ENCODE measurements at regions not wholly inside any gene's neighbourhood (a gene's known extent, or its start where the extent isn't known, plus 50 kb on each side); places are given as distances from the start of the nearest gene placed in this dataset.

DNA sequence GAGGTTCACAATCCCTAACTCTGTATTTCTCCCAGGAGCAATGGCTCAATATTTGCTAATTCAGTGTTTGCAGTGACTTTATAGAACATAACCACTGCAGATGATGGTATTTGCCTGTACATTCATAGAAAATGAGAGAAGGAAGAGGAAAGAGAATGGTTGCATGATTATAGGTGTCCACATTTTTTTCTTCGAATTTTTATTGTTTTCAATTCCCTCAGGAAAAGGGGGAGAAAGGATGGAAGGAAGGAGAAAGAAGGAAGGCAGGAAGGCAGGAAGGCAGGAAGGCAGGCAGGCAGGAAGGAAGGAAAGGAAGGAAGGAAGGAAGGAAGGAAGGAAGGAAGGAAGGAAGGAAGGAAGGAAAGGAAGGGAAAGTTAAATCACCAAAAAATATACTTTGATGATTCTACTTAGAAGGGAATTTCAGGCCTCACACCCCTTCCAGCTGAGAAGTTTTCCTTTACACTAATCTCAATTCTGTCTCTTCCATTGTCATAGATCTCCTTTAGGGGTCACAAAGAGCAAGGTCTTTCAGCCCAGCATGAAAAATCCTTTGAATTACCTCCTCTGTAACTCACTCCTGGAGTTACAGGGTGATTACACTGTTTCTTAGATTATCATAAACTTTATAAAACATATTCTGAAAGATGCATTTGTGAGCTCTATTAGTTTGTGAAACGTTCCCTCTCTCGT is 118.8 kb upstream of the INHBA start:
- Histone ChIP-seq H3K4me3 (replicated peaks in 1 of 3; ENCODE audit: low read depth in 2 of 3, low read length in 3 of 3) (no peak overlapping the region), H2AFZ (ENCODE audit: insufficient read depth, low read depth, low read length, poor library complexity, severe bottlenecking) (no peak overlapping the region), H3K27me3 (ENCODE audit: control insufficient read depth in 2 of 2, insufficient read depth in 2 of 2, low read length in 2 of 2) (no peaks in the 10 kb centered on the region), H3K36me3 (replicated peaks in 1 of 2; ENCODE audit: control insufficient read depth in 1 of 2, insufficient read depth in 2 of 2, low read length in 2 of 2) (no peaks in the 10 kb centered on the region), H3K4me1 (ENCODE audit: control insufficient read depth in 1 of 2, insufficient read depth in 2 of 2, low read length in 2 of 2) (no peaks in the 10 kb centered on the region), H3K9ac (ENCODE audit: insufficient read depth, low read length, poor library complexity, severe bottlenecking) (no peak overlapping the region), H4K20me1 (ENCODE audit: insufficient read depth, low read length) (no peaks in the 10 kb centered on the region), H3K79me2 (ENCODE audit: insufficient read depth, low read length) (no peaks in the 10 kb centered on the region), H3K4me2 (replicated peaks; ENCODE audit: extremely low read depth, low read length, poor library complexity, severe bottlenecking) (no peak overlapping the region), H3K27ac (ENCODE audit: low read depth in 1 of 2, low read length in 2 of 2) (no peak overlapping the region), H3K9me3 (replicated peaks in 1 of 2; ENCODE audit: control insufficient read depth in 1 of 2, insufficient read depth in 1 of 2, low read length in 2 of 2) (no peaks in the 10 kb centered on the region)
- no peaks in the 10 kb centered on the region for H3K27me3 Mint-ChIP-seq (ENCODE audit: low read depth in 3 of 3)
- no peaks in the 10 kb centered on the region for H3K36me3 Mint-ChIP-seq
- H3K4me1 Mint-ChIP-seq: peaks cover 5% of the 10 kb centered on the region
- intact Hi-C loops (cut with micrococcal nuclease): no loop called here
- no CpG with 5 or more reads among the region's 3 CpGs for WGBS (ENCODE audit: insufficient coverage)
- H3K4me3 Mint-ChIP-seq: no peak overlapping the region
- peak overlapping the region in 1 of 7 donors; percentile 57 for H3K27ac Mint-ChIP-seq
- DNase-seq: no peak
- TF ChIP-seq, protein P1, sequence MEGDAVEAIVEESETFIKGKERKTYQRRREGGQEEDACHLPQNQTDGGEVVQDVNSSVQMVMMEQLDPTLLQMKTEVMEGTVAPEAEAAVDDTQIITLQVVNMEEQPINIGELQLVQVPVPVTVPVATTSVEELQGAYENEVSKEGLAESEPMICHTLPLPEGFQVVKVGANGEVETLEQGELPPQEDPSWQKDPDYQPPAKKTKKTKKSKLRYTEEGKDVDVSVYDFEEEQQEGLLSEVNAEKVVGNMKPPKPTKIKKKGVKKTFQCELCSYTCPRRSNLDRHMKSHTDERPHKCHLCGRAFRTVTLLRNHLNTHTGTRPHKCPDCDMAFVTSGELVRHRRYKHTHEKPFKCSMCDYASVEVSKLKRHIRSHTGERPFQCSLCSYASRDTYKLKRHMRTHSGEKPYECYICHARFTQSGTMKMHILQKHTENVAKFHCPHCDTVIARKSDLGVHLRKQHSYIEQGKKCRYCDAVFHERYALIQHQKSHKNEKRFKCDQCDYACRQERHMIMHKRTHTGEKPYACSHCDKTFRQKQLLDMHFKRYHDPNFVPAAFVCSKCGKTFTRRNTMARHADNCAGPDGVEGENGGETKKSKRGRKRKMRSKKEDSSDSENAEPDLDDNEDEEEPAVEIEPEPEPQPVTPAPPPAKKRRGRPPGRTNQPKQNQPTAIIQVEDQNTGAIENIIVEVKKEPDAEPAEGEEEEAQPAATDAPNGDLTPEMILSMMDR (IDR thresholded peaks at IDR 0.05): no peak
- H3K9me3 Mint-ChIP-seq: peaks cover 0 to 15% (median 2%) of the 10 kb centered on the region in 7 donors

DNA sequence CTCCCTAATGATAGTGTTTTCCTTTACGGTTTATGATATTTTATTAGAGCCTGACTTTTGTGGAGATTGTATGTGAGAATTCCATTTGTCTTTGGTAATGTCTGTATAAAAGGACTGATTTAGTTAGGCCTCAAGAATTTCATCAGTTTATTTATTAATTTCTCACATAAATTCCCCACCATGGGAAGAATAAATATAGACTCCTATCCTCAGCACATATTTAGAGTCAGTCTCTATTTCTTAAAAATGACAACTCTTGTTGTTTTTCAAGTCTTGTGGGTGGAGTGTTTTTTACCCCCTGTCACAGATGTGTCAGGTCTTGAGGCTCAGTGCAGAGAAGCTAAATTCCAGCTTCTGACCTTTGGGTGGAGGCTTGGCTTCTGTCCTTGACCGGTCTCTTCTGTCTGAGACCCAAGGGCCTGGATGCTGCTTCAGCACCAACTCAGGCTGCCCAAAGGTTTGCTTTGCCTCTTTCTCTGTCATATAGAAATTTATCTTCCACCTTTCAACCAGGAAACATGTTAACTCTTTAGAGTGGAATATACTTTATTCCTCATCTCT is 117.3 kb upstream of the INHBA start:
- no peak for DNase-seq
- H3K27ac Mint-ChIP-seq: no peak overlapping the region
- peaks cover 16% of the 10 kb centered on the region for H3K4me1 Mint-ChIP-seq
- H3K79me2 ChIP-seq (ENCODE audit: insufficient read depth, low read length): no peaks in the 10 kb centered on the region
- WGBS (ENCODE audit: insufficient coverage): 100% methylated on average over 1 of the region's 2 CpGs
- H3K4me2 ChIP-seq (replicated peaks; ENCODE audit: extremely low read depth, low read length, poor library complexity, severe bottlenecking): no peak overlapping the region
- H3K9me3 Mint-ChIP-seq: peaks cover 0 to 15% (median 2%) of the 10 kb centered on the region in 7 donors
- no peaks in the 10 kb centered on the region for H3K9me3 ChIP-seq (replicated peaks in 1 of 2; ENCODE audit: control insufficient read depth in 1 of 2, insufficient read depth in 1 of 2, low read length in 2 of 2)
- H3K4me3 ChIP-seq (replicated peaks in 1 of 3; ENCODE audit: low read depth in 2 of 3, low read length in 3 of 3): no peak overlapping the region
- H3K4me1 ChIP-seq (ENCODE audit: control insufficient read depth in 1 of 2, insufficient read depth in 2 of 2, low read length in 2 of 2): peaks cover 3 to 5% of the 10 kb centered on the region in 2 donors
- no peaks in the 10 kb centered on the region for H3K36me3 Mint-ChIP-seq
- H4K20me1 ChIP-seq (ENCODE audit: insufficient read depth, low read length): no peaks in the 10 kb centered on the region
- H3K27ac ChIP-seq (ENCODE audit: low read depth in 1 of 2, low read length in 2 of 2): no peak overlapping the region
- peaks cover 0 to 3% (median 0%) of the 10 kb centered on the region in 3 donors for H3K27me3 Mint-ChIP-seq (ENCODE audit: low read depth in 3 of 3)
- intact Hi-C loops (cut with micrococcal nuclease): no loop called here
- no peak overlapping the region for H2AFZ ChIP-seq (ENCODE audit: insufficient read depth, low read depth, low read length, poor library complexity, severe bottlenecking)
- no peak overlapping the region for H3K9ac ChIP-seq (ENCODE audit: insufficient read depth, low read length, poor library complexity, severe bottlenecking)
- H3K4me3 Mint-ChIP-seq: no peak overlapping the region
- H3K36me3 ChIP-seq (replicated peaks in 1 of 2; ENCODE audit: control insufficient read depth in 1 of 2, insufficient read depth in 2 of 2, low read length in 2 of 2): no peaks in the 10 kb centered on the region
- no peaks in the 10 kb centered on the region for H3K27me3 ChIP-seq (ENCODE audit: control insufficient read depth in 2 of 2, insufficient read depth in 2 of 2, low read length in 2 of 2)
- TF ChIP-seq, protein P1 (IDR thresholded peaks at IDR 0.05): no peak

Measured in CD14-positive monocyte (primary cell).